GM21423 (cell line): ENCODE measurements at regions not wholly inside any gene's neighbourhood (a gene's known extent, or its start where the extent isn't known, plus 50 kb on each side); places are given as distances from the start of the nearest gene placed in this dataset.

Experiments used
- ATAC-seq: cut with Tn5 transposase; IDR thresholded peaks from one replicate; pipeline ENCODE4 v1.9.1; 2021; ENCODE audit warnings: mild to moderate bottlenecking, moderate library complexity; ENCODE audit not compliant: unreplicated experiment

DNA sequence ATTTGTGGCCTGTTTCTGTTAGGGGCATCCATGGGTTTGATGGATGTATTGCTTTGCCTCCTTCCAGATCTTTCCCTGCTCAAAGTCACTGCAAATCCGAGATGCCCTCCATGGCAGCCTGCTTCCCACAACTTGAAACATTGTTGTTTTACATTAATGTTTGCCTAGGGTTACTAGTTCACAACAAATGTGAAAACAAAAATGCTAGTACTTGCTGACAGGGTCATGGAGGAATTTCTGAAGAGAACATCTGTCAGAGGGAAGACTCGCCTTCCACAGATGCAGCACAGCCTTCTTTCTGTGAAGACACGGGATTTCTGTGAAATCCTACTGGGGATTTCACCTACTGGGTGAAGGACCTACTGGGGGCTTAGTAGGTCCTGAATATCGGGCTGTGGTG is 260.0 kb upstream of the FN1 start:
- ATAC-seq, result no peak

DNA sequence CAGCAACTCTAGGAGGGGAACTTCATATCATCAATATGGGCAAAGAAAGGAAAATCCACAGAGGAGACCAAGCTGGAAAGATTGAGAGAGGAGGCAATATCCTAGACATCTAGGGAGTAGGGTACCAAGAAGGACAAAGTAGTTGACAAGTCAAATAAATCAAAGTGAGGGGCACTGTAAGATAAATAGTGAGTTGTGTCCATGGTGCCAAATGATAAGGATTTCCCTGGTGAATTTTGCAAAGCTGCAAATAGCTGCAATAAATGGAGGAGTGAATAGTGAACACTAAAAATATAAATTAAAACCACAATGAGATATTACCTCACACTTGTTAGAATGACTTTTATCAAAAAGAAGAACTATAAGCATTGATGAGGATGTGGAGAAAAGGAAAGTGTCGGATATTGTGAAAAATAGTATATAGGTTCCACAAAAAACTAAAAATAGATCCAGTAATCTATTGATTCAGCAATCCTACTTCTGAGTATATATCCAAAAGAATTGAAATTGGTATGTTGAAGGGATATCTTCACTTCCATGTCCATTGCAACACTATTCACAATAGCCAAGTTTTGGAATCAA is 258.2 kb upstream of the FN1 start:
- no peak for ATAC-seq

- no peak for ATAC-seq
These were observed 257.5 kb upstream of the FN1 start for GRCh38 chr2:215693193-215693998.

GRCh38 chr2:215692387-215693079 is 256.7 kb upstream of the FN1 start:
- no peak for ATAC-seq

DNA sequence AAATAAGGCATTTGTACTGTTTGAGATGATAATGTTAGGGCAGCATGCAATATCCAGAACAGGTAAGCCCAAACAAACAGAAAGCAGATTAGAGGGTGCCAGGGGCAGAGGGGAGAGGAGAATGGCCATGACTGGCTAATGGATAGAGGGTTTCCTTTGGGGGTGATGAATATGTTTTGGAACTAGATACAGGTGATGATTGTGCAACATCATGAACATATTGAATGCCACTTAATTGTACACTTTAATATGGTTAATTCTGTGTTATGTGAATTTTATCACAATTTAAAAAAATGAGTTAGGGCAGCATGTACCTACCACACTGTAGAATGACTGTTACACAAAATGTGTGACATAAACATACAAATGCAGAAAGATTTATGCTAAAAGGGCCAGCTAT is 255.5 kb upstream of the FN1 start:
- ATAC-seq, result no peak

GRCh38 chr2:215687149-215688031 is 251.5 kb upstream of the FN1 start:
- ATAC-seq, result no peak

DNA sequence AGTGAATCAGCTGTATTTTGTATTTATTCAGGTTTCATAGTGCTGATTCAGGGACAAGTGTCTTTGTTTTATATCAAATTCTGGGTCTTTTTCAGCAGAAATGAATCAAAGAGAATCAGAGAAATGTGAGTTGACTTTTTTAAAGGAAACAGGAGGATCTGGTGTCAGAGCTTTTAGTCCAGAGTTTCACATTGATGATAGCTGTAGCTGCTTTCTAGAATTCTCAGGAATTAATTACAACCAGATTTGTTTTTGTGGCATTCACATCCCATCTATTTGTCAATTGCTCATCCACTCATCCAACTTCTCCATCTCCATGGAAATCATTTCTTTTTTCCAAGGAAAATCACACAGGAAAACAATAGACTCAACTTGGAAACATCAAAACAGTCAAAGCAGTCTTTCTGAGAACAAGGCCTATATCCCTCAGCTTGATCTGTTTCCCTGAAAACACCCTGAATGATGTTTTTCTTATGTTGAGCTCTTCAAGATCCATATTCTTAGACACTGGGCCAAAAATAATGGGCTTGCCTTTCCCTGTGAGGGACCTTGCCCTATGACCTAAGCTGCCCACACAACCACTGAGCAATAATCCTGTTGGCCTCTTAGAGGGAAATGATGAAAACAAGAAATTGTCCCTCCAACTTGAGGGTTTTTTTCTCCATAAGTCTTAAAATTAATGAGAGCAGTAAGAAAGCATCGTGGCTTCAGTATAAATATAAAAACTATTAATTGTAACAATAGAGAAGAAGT is 249.5 kb upstream of the FN1 start:
- ATAC-seq, result no peak

DNA sequence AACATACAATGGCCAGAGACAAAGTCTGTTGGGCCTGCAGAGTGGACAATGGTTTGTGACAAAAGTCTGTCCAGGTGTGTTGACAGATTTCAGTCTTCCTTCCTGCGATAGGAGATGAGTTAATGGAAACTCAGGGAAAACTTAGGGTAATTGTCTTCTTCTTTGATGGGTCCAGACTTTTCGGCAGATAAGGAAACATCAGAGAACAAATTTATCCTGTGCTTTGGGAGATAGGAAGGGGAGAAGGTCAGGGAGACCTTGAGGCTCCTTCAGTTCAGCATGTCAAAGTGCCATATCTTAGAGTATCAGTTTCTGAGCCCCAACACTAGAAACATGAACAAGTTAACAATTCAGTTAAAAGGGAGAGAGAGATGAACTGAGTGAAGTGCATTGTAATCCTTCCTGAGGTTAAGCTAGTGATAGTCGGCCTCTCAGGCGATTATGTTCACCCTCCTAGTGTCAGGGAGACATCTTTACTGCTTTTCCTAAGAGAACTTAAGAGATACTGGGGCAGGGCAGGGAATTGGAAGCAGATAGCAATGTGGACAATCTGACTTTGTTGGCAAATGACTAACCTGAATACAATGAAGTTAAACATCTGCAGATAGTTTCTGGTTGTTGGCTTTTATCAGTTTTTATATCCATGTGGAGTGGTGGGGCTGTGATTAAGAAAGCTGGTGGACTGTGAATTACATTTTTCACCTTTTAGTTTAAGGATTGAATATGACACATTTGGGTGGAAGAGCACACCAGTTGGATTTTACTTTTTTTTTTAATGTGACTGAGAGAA is 248.8 kb upstream of the FN1 start:
- ATAC-seq, result no peak

GRCh38 chr2:215683295-215683694 is 247.4 kb upstream of the FN1 start:
- ATAC-seq, result no peak

- ATAC-seq, result no peak
These were observed 246.1 kb upstream of the FN1 start for GRCh38 chr2:215681799-215682596.

- peak; percentile 52 for ATAC-seq
These were observed 245.0 kb upstream of the FN1 start for GRCh38 chr2:215680605-215681598.

GRCh38 chr2:215678094-215678493 is 242.2 kb upstream of the FN1 start:
- no peak for ATAC-seq

DNA sequence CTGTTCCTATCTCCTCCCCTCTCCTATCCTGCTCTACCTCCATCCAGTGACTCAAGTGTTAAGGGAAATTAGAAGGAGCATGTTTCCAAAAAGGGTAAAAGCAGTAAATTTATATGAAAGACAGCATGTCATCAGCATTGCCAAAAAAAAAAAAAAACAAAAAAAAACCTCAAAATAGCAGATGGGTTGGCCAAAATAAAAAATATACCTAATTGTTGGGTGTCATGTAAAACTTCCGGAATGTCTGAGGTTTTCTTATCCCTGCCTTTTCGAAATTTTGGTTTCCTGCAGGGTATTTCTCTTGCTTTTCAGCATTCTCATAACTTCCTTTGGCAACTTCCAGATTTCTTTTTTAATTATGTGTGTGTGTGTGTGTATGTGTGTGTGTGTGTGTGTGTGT is 241.6 kb upstream of the FN1 start:
- no peak for ATAC-seq

- no peak for ATAC-seq
These were observed 236.5 kb upstream of the FN1 start for GRCh38 chr2:215672406-215672805.

GRCh38 chr2:215671691-215672090 is 235.8 kb upstream of the FN1 start:
- ATAC-seq, result no peak

DNA sequence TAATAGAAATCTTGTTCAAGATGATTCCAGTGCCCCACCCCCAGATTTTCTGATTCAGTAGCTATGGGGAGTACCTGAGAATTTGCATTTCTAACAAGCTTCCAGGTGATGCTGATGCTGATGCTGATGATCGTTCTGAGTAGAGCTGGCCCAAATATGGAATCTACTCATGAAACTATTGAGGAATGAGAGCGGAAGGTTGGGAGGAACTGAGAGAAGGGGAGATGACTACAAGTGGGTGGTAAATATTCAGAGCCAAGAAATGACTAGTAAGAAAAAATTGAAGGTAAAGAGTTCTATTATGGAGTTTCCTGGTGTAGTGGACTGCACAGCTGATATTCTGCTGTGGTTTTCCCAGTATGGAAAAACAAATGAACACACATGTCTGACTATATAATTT is 235.4 kb upstream of the FN1 start:
- no peak for ATAC-seq

DNA sequence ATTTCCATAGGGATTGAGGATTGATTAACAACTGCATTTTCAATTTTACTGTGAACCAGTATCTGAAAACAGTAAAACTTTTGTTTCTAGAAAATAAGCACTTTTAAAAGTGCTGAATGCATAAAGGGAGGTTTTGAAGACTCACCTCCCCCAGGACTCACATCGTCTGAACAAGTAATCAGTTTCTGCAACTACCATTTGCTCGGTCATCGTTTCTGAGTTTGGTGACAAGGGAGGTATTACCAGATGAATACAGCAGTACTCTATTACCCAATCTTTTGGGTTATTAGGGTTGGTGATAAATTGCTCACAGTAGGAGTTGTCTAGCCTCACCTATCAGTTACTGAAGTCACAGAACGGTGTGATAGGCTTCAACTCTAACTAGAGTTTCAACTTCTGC is 234.5 kb upstream of the FN1 start:
- no peak for ATAC-seq

- no peak for ATAC-seq
These were observed 232.5 kb upstream of the FN1 start for GRCh38 chr2:215668378-215668775.
